DOHH2 (cell line): ENCODE measurements at regions not wholly inside any gene's neighbourhood (a gene's known extent, or its start where the extent isn't known, plus 50 kb on each side); places are given as distances from the start of the nearest gene placed in this dataset.

ENCODE experiments used
- EZH2phosphoT487 ChIP-seq: fragments of 200-600 bp; sonication (generic); IDR thresholded peaks from 2 replicates; pipeline ENCODE4 v1.6.1; 2017; ENCODE audit warnings: borderline replicate concordance, mild to moderate bottlenecking, antibody characterized with exemption, low read length, moderate library complexity, mixed read lengths
- TF ChIP-seq, protein P1 (sequence below): fragments of 200-600 bp; sonication (generic); IDR thresholded peaks from one replicate; pipeline ENCODE4 v1.5.1; 2014; ENCODE audit warnings: antibody characterized with exemption, mild to moderate bottlenecking, low read depth, low read length; ENCODE audit not compliant: poor library complexity, severe bottlenecking

DNA sequence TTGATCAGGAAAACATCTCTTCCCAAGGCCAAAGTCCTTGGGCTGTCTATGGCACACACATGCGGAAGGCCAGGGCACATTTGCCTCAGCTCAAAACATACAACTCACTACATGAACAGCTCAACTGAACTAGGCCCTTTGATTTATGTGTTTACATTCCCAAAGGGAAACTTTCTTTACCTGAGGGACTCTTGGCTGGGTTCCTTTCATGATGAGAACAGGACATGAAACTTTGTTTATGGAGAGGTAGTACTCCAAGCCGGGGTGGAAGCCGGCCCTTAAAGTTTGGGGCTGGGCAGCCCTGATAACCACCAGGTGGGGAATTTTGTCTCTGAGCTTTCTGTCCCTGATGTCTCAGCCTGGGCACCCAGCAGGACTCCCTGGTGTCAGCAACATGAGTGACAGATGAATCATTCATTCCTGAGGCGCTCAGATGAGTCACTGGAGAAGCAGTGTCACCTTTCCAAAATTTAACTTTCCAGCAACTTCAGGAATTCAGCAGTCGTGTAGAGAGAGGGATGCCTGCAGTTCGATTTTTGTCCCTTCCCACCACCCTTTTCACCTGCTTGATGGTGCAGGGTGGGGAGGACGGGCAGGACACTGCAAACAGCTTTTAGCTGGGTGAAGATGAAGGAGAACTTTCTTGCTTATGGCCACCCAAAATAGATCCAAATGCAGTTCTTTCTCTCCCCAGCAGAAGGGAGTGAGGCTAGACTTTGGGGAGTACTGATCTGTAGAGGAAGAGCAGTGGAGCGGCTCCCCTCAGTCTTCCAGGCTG, 331.6 kb downstream of the DYSF start:
- TF ChIP-seq, protein P1, sequence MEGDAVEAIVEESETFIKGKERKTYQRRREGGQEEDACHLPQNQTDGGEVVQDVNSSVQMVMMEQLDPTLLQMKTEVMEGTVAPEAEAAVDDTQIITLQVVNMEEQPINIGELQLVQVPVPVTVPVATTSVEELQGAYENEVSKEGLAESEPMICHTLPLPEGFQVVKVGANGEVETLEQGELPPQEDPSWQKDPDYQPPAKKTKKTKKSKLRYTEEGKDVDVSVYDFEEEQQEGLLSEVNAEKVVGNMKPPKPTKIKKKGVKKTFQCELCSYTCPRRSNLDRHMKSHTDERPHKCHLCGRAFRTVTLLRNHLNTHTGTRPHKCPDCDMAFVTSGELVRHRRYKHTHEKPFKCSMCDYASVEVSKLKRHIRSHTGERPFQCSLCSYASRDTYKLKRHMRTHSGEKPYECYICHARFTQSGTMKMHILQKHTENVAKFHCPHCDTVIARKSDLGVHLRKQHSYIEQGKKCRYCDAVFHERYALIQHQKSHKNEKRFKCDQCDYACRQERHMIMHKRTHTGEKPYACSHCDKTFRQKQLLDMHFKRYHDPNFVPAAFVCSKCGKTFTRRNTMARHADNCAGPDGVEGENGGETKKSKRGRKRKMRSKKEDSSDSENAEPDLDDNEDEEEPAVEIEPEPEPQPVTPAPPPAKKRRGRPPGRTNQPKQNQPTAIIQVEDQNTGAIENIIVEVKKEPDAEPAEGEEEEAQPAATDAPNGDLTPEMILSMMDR = no peak
- TF ChIP-seq EZH2phosphoT487 = no peak
